ENCODE measurements at regions not wholly inside any gene's neighbourhood (a gene's known extent, or its start where the extent isn't known, plus 50 kb on each side); places are given as distances from the start of the nearest gene placed in this dataset.
"Not testable (repeated sequence)": the region's sequence is repeated elsewhere in the genome, so short reads cannot be mapped to it uniquely, and the experiment has no call there.

DNA sequence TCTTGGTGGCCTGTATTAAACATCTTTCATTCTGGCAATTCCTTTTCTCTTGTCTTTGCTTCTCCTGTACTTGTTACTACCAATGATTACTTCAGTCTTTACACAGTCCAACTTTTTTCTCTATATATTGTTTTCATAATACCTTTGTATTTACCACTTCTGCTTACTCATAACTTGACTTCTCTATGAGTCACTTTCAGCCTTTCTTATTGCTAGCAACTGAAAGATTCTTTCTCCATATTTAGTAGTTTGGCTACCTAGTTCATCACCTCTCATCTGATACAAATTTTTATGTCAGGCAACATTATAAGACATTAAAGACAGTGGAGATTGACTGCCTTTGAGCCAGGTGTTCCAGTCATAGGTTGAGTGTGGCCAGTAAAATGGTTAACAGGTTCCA, 893.3 kb downstream of the NAP1L3 start:
- H3K4me1 Mint-ChIP-seq (ENCODE audit: low read depth, unreplicated experiment); CTCF ChIA-PET; DNase-seq; H3K27me3 Mint-ChIP-seq (ENCODE audit: insufficient read depth, unreplicated experiment); H3K4me3 Mint-ChIP-seq (ENCODE audit: unreplicated experiment); H3K4me3 ChIP-seq (ENCODE audit: low read depth, low read length); H3K27ac Mint-ChIP-seq (ENCODE audit: unreplicated experiment); H3K9me3 ChIP-seq; H3K4me1 ChIP-seq; H3K36me3 ChIP-seq (ENCODE audit: control insufficient read depth, insufficient read depth, low read length); H3K27me3 ChIP-seq (replicated peaks; ENCODE audit: control insufficient read depth, insufficient read depth, low read length); POLR2A ChIA-PET; BruUV-seq (replicated peaks); H3K9me3 Mint-ChIP-seq (ENCODE audit: unreplicated experiment); H3K36me3 Mint-ChIP-seq (ENCODE audit: insufficient read depth, unreplicated experiment); intact Hi-C loops (cut with micrococcal nuclease; ENCODE audit: unreplicated experiment): not testable (repeated sequence)

DNA sequence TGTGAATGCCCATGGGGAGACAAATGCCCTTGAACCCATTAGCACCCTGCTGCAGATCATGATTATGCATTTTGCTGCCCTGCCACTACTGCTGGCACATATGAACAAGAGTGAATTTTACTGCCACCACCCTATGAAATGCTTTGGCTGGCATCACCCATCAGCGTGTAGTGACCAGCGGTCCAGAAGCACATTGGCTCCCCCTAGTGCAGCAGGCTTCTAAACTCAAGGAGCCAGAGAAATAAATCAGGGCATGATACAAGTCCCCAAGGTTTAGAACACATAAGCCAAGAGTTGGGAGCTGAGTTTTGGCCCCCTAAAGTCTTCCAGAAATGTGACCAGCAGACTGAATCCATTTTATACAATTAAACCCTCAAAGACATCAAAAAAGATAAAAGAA, 899.4 kb downstream of the NAP1L3 start:
- POLR2A ChIA-PET; intact Hi-C loops (cut with micrococcal nuclease; ENCODE audit: unreplicated experiment); H3K27me3 ChIP-seq (replicated peaks; ENCODE audit: control insufficient read depth, insufficient read depth, low read length); H3K9me3 Mint-ChIP-seq (ENCODE audit: unreplicated experiment); H3K36me3 Mint-ChIP-seq (ENCODE audit: insufficient read depth, unreplicated experiment); H3K36me3 ChIP-seq (ENCODE audit: control insufficient read depth, insufficient read depth, low read length); H3K4me3 Mint-ChIP-seq (ENCODE audit: unreplicated experiment); H3K27me3 Mint-ChIP-seq (ENCODE audit: insufficient read depth, unreplicated experiment); CTCF ChIA-PET; H3K9me3 ChIP-seq; BruUV-seq (replicated peaks); H3K4me1 ChIP-seq; H3K4me3 ChIP-seq (ENCODE audit: low read depth, low read length); H3K27ac Mint-ChIP-seq (ENCODE audit: unreplicated experiment); H3K4me1 Mint-ChIP-seq (ENCODE audit: low read depth, unreplicated experiment): not testable (repeated sequence)
- peak in 1 of 2 experiments; percentile 1 for DNase-seq

DNA sequence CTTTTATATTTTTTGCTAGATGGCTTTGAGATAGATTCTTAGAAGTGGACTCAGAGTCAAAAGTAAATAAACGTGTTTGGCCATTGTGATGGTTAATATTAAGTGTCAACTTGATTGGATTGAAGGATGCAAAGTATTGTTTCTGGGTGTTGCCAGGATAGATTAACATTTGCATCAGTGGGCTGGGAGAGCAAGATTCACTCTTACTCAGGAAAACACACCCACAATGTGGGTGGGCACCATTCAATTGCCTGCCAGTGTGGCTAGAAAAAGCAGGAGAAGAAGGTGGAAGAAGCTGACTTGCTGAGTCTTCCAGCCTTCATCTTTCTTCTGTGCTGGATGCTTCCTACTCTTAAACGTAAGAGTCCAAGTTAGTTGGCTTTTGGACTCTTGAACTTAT, 912.4 kb downstream of the NAP1L3 start:
- intact Hi-C loops (cut with micrococcal nuclease; ENCODE audit: unreplicated experiment); CTCF ChIA-PET; H3K4me1 ChIP-seq; BruUV-seq (replicated peaks); POLR2A ChIA-PET; H3K27me3 Mint-ChIP-seq (ENCODE audit: insufficient read depth, unreplicated experiment); H3K27ac Mint-ChIP-seq (ENCODE audit: unreplicated experiment); H3K4me1 Mint-ChIP-seq (ENCODE audit: low read depth, unreplicated experiment); H3K9me3 Mint-ChIP-seq (ENCODE audit: unreplicated experiment); H3K27me3 ChIP-seq (replicated peaks; ENCODE audit: control insufficient read depth, insufficient read depth, low read length); H3K4me3 ChIP-seq (ENCODE audit: low read depth, low read length); H3K9me3 ChIP-seq; H3K36me3 ChIP-seq (ENCODE audit: control insufficient read depth, insufficient read depth, low read length); H3K36me3 Mint-ChIP-seq (ENCODE audit: insufficient read depth, unreplicated experiment); H3K4me3 Mint-ChIP-seq (ENCODE audit: unreplicated experiment); DNase-seq: not testable (repeated sequence)
